K562 (cell line): ENCODE measurements at regions not wholly inside any gene's neighbourhood (a gene's known extent, or its start where the extent isn't known, plus 50 kb on each side); places are given as distances from the start of the nearest gene placed in this dataset.

Experiments
- ATAC-seq: fragments of 200-7000 bp; cut with Tn5 transposase; 3 replicates; pipeline ENCODE4 v1.9.1; 2020; ENCODE audit warnings: moderate library complexity
- BruUV-seq: library from RNA; stranded (reverse); fragments of 400-500 nt; replicated peaks from 2 replicates; lab custom pipeline; 2021; lab: Mats Ljungman, UMichigan
- CTCF ChIA-PET: fragments of 300-600 bp; formaldehyde crosslinking; extraction: SDS; loops from one replicate; lab custom pipeline; 2021; ENCODE audit warnings: low intra/inter-chr PET ratio; lab: Yijun Ruan, JAX
- POLR2A ChIA-PET: fragments of 300-600, 350-650 bp; sonication (Branson Sonifier 250); formaldehyde crosslinking; extraction: SDS; loops from one replicate; lab custom pipeline; 2021; ENCODE audit warnings: antibody characterized with exemption, inconsistent platforms; lab: Yijun Ruan, JAX
- DNase-seq, 4 experiments: peaks; one replicate each; pipeline versions ENCODE4 v3.0.0 to v3.0.0-alpha.2; 2011 to 2018; ENCODE audit warnings: low spot score in 3 of 4, mixed read lengths in 3 of 4; ENCODE audit errors: extremely low read depth in 1 of 4
- FAIRE-seq: peaks from 2 replicates; lab custom pipeline; 2011; peaks lifted over from hg19 to GRCh38; lab: Jason Lieb, UNC
- H2AFZ ChIP-seq: 2 replicates; pipeline ENCODE4 v1.6.0; 2011; ENCODE audit warnings: low read depth, low read length, control low read depth, inconsistent platforms
- H3K27ac ChIP-seq: fragments of 200-600 bp; 3 replicates; pipeline ENCODE4 v1.8.0; 2011; ENCODE audit warnings: low read depth, mild to moderate bottlenecking, control low read depth, inconsistent platforms, low read length, moderate library complexity, mixed read lengths; ENCODE audit errors: extremely low read depth
- H3K27me3 ChIP-seq, 2 experiments: fragments of 300-600 bp in 1 of 2; 2 replicates in 1 of 2; 3 replicates in 1 of 2; pipeline versions ENCODE4 v1.6.0 to v1.8.0; 2011; ENCODE audit warnings: inconsistent platforms in 2 of 2, low read length in 2 of 2, mild to moderate bottlenecking in 1 of 2, mixed read lengths in 1 of 2, moderate library complexity in 1 of 2; ENCODE audit not compliant: control insufficient read depth in 2 of 2, insufficient read depth in 2 of 2
- H3K36me3 ChIP-seq: fragments of 300-600 bp; 3 replicates; pipeline ENCODE4 v1.8.0; 2011; ENCODE audit warnings: mild to moderate bottlenecking, low read length, inconsistent platforms; ENCODE audit not compliant: control insufficient read depth, insufficient read depth
- H3K4me1 ChIP-seq, 2 experiments: fragments of 200-600 bp in 1 of 2; replicated peaks in 1 of 2; 2 replicates in 1 of 2; 3 replicates in 1 of 2; pipeline versions ENCODE4 v1.5.1 to v1.8.0; 2011; ENCODE audit warnings: inconsistent platforms in 2 of 2, low read length in 2 of 2, mild to moderate bottlenecking in 1 of 2, mixed read lengths in 1 of 2, moderate library complexity in 1 of 2; ENCODE audit not compliant: control insufficient read depth in 2 of 2, insufficient read depth in 2 of 2
- H3K4me2 ChIP-seq: 2 replicates; pipeline ENCODE4 v1.6.1; 2011; ENCODE audit warnings: low read length, control low read depth, inconsistent platforms, mixed read lengths; ENCODE audit not compliant: insufficient read depth
- H3K4me3 ChIP-seq: fragments of 200-600 bp; sonication (generic), shearing (Covaris generic); 2 replicates; pipeline ENCODE4 v1.5.1; 2016; ENCODE audit warnings: control low read depth, inconsistent platforms
- H3K79me2 ChIP-seq: fragments of 200-600 bp; 3 replicates; pipeline ENCODE4 v1.8.0; 2011; ENCODE audit warnings: low read length, inconsistent platforms; ENCODE audit not compliant: control insufficient read depth, insufficient read depth
- H3K9ac ChIP-seq, 2 experiments: 2 replicates each; pipeline versions ENCODE4 v1.6.0 to v1.6.1; 2011; ENCODE audit warnings: low read depth in 2 of 2, low read length in 2 of 2, control low read depth in 1 of 2, inconsistent platforms in 1 of 2, mild to moderate bottlenecking in 1 of 2, mixed read lengths in 1 of 2; ENCODE audit not compliant: insufficient read depth in 1 of 2
- H3K9me1 ChIP-seq: one replicate; pipeline ENCODE4 v1.6.0; 2011; ENCODE audit warnings: inconsistent platforms, mild to moderate bottlenecking, low read length, moderate library complexity; ENCODE audit not compliant: control insufficient read depth, insufficient read depth
- H3K9me3 ChIP-seq: replicated peaks from 2 replicates; pipeline ENCODE4 v1.5.1; 2011; ENCODE audit warnings: low read depth, low read length, inconsistent platforms; ENCODE audit not compliant: control insufficient read depth, insufficient read depth
- H4K20me1 ChIP-seq: replicated peaks from 2 replicates; pipeline ENCODE4 v1.6.1; 2011; ENCODE audit warnings: low read length, inconsistent platforms, mixed read lengths; ENCODE audit not compliant: control insufficient read depth, insufficient read depth
- CBFA2T2 ChIP-seq: fragments of 450-650 bp; conservative IDR thresholded peaks from 2 replicates; pipeline ENCODE4 v1.6.1; 2017; ENCODE audit warnings: mild to moderate bottlenecking
- HMG20B ChIP-seq: fragments of 250-450 bp; sonication (Bioruptor Pico); IDR thresholded peaks from 2 replicates; pipeline ENCODE4 v1.5.0; 2021; ENCODE audit warnings: mild to moderate bottlenecking
- HOXB6 ChIP-seq: fragments of 250-450 bp; sonication (Bioruptor Pico); IDR thresholded peaks from 2 replicates; pipeline ENCODE4 v1.5.1; 2022; ENCODE audit warnings: mild to moderate bottlenecking, borderline replicate concordance
- KDM5B ChIP-seq: fragments of 200-600 bp; sonication (generic); IDR thresholded peaks from 2 replicates; pipeline ENCODE4 v1.6.1; 2012; ENCODE audit warnings: low read depth, mild to moderate bottlenecking, moderate library complexity, low read length, control low read depth, inconsistent platforms; ENCODE audit not compliant: insufficient replicate concordance
- POLR2H ChIP-seq: IDR thresholded peaks from 2 replicates; pipeline ENCODE4 v1.6.1; 2016; ENCODE audit warnings: missing genetic modification characterization, low read depth, mild to moderate bottlenecking, control low read depth, missing compliant biosample characterization, moderate library complexity
- RBBP5 ChIP-seq: fragments of 200-600 bp; sonication (generic); IDR thresholded peaks from 2 replicates; pipeline ENCODE4 v1.6.1; 2012; ENCODE audit warnings: borderline replicate concordance, mild to moderate bottlenecking, low read length, control low read depth, inconsistent platforms; ENCODE audit not compliant: insufficient read depth, poor library complexity, severe bottlenecking
- TSC22D4 ChIP-seq: fragments of 450-650 bp; IDR thresholded peaks from 2 replicates; pipeline ENCODE4 v1.6.1; 2016; ENCODE audit warnings: missing genetic modification characterization, missing biosample characterization, control low read depth
- ZNF175 ChIP-seq: fragments of 200-800 bp; sonication (Bioruptor generic); IDR thresholded peaks from 2 replicates; pipeline ENCODE4 v1.6.1; 2016; ENCODE audit warnings: low read depth, mild to moderate bottlenecking, missing genetic modification characterization, missing compliant biosample characterization
- ZNF316 ChIP-seq: fragments of 450-650 bp; IDR thresholded peaks from 2 replicates; pipeline ENCODE4 v1.6.1; 2016
- WGBS: fragments of 100-300 bp; shearing (Covaris generic); methylation state at CpG from one replicate; pipeline ENCODE4 v1.1.6; 2016; ENCODE audit warnings: low coverage, mixed read lengths; ENCODE audit not compliant: insufficient coverage; ENCODE audit errors: missing lambda C conversion rate; 5-methylcytosine and 5-hydroxymethylcytosine counted together
- in situ Hi-C: fragments of 300-500 bp; cut with MboI; formaldehyde crosslinking; loops from 4 replicates; pipeline ENCODE4 v1.15.0; 2018; ENCODE audit warnings: inconsistent platforms, mixed read lengths
- intact Hi-C: fragments of 100-400 bp; cut with micrococcal nuclease; formaldehyde crosslinking; loops from 2 replicates; pipeline ENCODE4 v1.14.2; 2022

GRCh38 chr18:40738321-40738880 lies 1216.6 kb upstream of the PIK3C3 start:
- Histone ChIP-seq H3K27me3 (no peaks in the 10 kb centered on the region), H3K9me1 (no peaks in the 10 kb centered on the region), H3K4me1 (no peaks in the 10 kb centered on the region), H3K9me3 (no peaks in the 10 kb centered on the region), H4K20me1 (no peaks in the 10 kb centered on the region), H2AFZ (no peak overlapping the region), H3K4me3 (no peak overlapping the region)
- CTCF ChIA-PET, result no interaction called here
- intact Hi-C loops, result no loop called here
- BruUV-seq, result no TSS peak
- WGBS, result 1% methylated on average over 4 of the region's 4 CpGs
- DNase-seq, result no peak
- ATAC-seq, result no peak
- no peak for FAIRE-seq
- in situ Hi-C loops, result no loop called here
- no peak for TF ChIP-seq CBFA2T2
- no peak for TF ChIP-seq KDM5B
- no peak for TF ChIP-seq ZNF316
- no peak for TF ChIP-seq ZNF175 (CRISPR knock-in tag)
- no peak for TF ChIP-seq RBBP5
- TF ChIP-seq HMG20B (CRISPR knock-in tag), result no peak
- TF ChIP-seq TSC22D4, result no peak
- TF ChIP-seq HOXB6, result no peak
- no peak for TF ChIP-seq POLR2H (tag)
- TF ChIP-seq, all 486 proteins: peak for 0
- POLR2A ChIA-PET, result interaction anchor here (0.8 kb wide), 1 partner anchor 31 kb away, joined by 3 read pairs; no protein-coding TSS in a partner anchor
- Histone ChIP-seq H3K4me2 (no peak overlapping the region), H3K9ac (no peak overlapping the region), H3K27ac (no peak overlapping the region), H3K36me3 (no peaks in the 10 kb centered on the region), H3K79me2 (no peaks in the 10 kb centered on the region)
